GM12891 (cell line): ENCODE measurements at regions not wholly inside any gene's neighbourhood (a gene's known extent, or its start where the extent isn't known, plus 50 kb on each side); places are given as distances from the start of the nearest gene placed in this dataset.

Experiments used
- DNase-seq: peaks from one replicate; pipeline ENCODE4 v3.0.0; 2011; ENCODE audit warnings: low spot score; ENCODE audit not compliant: insufficient read length
- FAIRE-seq: peaks from 2 replicates; lab custom pipeline; 2011; peaks lifted over from hg19 to GRCh38; lab: Jason Lieb, UNC
- PAX5 ChIP-seq: IDR thresholded peaks from 2 replicates; pipeline ENCODE4 v1.6.1; 2011; ENCODE audit warnings: low read length, moderate library complexity, mild to moderate bottlenecking; ENCODE audit not compliant: insufficient read depth, severe bottlenecking
- POLR2A ChIP-seq: IDR thresholded peaks from 2 replicates; pipeline ENCODE4 v1.6.1; 2011; ENCODE audit warnings: low read depth, low read length, control low read depth
- POLR2AphosphoS5 ChIP-seq: IDR thresholded peaks from 2 replicates; pipeline ENCODE4 v1.6.1; 2011; ENCODE audit warnings: low read depth, low read length, control low read depth
- POU2F2 ChIP-seq: IDR thresholded peaks from 2 replicates; pipeline ENCODE4 v1.6.1; 2011; ENCODE audit warnings: low read depth, mild to moderate bottlenecking, control low read depth, low read length, moderate library complexity
- SPI1 ChIP-seq: IDR thresholded peaks from 2 replicates; pipeline ENCODE4 v1.6.1; 2011; ENCODE audit warnings: low read depth, low read length, control low read depth
- TAF1 ChIP-seq: IDR thresholded peaks from 2 replicates; pipeline ENCODE4 v1.6.1; 2011; ENCODE audit warnings: low read depth, low read length, control low read depth

DNA sequence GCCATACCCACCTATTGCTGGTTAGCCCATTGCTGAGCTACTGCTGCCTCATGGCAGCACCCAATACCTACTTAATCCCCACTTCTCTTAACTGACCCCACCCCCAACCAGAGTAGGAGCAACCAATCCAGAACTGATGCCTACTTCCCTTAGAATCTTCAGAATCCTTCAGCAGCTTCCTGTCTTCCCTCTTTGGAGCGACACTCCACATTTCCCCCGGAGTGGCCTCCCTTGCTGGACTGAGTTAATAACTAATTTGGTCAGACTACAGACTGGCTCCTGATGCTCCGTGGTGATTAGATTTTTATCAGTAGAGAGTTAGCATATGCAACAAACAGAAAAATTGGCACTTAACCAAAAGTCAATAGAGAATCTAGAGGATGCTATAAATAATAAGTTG lies 51.2 kb upstream of the UBR2 start:
- TF ChIP-seq POLR2AphosphoS5 (no peak), POLR2A (no peak), PAX5 (no peak), POU2F2 (no peak), TAF1 (no peak), SPI1 (no peak)
- DNase-seq = no peak
- FAIRE-seq = no peak

DNA sequence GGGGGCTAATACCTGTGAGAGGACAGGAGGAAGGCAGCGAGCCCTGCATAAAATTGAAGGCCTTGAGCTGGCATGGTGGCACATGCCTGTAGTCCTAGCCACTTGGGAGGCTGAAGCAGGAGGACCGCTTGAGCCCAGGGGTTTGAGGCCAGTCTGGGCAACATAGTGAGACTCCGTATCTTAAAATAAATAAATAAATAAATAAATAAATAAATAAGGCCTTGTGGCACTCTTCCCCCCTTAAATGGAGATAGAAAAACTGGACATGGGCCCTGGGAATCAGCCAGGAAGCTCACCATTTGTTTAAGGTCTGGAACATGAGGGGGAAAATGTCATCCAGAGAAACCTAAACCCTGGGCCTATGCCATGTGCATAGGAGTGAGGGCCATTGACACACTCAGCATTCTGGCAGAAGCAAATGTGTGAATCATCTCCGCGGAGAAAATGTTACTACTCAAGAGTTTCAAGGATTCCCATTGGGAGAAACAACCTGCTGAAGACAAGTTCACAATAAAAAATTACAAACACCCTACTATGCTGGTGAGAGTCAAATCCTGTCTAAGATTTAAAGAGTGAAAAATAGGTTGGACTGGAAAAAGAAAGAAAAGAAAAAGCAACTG lies 51.9 kb upstream of the UBR2 start:
- DNase-seq (no peak), FAIRE-seq (no peak)
- TF ChIP-seq POLR2A (no peak), POU2F2 (no peak), SPI1 (no peak), POLR2AphosphoS5 (no peak)

DNA sequence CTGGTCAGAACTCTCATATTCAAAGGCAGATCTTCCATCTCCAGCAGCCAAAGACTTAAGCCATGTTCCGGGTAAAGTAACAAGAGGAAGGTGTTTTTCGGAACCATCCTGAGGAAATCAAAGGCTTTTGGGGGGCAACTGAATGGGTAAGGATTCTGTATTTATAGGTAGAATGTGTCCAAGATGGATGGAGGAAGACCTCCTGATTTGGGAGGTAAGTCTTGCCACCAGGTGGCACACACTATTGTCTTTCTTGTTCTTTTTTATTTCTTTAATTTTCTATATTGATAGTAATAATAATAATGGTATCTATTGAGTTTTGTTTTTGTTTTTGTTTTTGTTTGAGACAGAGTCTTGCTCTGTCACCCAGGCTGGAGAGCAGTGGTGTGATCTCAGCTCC lies 53.0 kb upstream of the UBR2 start:
- DNase-seq (no peak), FAIRE-seq (no peak)
- no peak for TF ChIP-seq POLR2A
- no peak for TF ChIP-seq POLR2AphosphoS5
- no peak for TF ChIP-seq SPI1
- TF ChIP-seq PAX5 = no peak
- TF ChIP-seq TAF1 = no peak

DNA sequence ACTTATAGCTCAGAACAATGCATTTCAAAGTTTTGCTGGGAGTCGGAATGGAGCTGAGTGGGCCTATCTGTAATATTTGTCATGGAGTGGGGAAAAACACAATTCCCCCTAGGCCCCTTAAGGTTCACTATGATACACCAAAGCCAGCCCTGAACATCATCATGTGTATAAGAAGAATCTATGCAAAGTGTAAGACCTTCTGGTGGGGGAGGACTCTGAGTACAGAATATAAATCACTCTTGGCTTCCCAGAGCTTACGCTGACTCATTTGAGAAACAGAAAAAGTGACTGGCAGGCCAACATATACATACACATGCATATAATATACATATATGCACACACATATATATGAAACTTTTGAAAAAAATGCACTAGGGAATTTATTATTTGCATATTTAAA lies 54.1 kb upstream of the UBR2 start:
- DNase-seq (no peak), FAIRE-seq (peak; percentile 64)

DNA sequence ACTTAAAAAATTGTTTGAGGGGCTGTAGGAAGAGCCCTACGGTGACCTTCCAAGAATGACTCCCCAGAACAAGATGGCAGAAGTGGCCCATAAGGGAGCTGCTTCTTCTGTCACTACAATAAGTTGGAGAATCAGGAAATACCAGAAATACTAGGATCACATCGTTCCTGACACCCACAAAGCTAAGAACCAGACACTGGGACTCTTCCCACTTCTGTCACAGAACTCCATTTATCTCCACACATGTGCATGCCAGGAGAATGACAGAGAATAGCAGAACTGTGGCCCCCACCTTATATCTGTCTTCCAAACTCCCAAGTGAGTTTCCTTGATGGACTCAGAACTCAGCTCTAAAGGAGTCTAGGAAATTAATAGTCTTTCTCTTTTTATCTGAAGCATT lies 54.6 kb upstream of the UBR2 start:
- FAIRE-seq (no peak), DNase-seq (no peak)
- no peak for TF ChIP-seq POU2F2
- TF ChIP-seq TAF1 = no peak
- no peak for TF ChIP-seq POLR2A
- TF ChIP-seq PAX5 = no peak
- no peak for TF ChIP-seq SPI1
- TF ChIP-seq POLR2AphosphoS5 = no peak

More for the DNA sequence above, 54.1 kb upstream of the UBR2 start:
- TF ChIP-seq POLR2AphosphoS5 (no peak), POU2F2 (0 out of 2 replicates have a peak, but pooled peaks have one; percentile 35)

DNA sequence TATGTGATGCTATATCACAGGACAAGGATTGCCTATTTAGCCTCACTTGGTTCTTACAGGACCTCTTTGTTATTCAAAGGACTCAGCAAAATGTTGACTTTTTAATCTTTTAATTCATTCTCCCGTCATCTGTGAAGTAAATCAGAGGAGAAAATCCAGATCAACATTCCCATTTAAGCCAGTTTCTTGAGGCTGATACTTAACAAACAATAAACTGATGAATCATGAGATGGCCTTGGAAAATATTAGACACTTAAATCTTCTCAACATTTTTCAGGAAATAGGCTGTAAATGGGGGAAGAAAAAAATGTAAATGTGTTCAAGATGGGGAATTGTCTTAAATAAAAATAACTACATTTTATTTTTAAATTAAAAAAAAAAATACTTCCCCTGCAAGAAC lies 55.9 kb upstream of the UBR2 start:
- TF ChIP-seq POLR2A (no peak), POU2F2 (no peak), SPI1 (no peak)
- DNase-seq (no peak), FAIRE-seq (no peak)

DNA sequence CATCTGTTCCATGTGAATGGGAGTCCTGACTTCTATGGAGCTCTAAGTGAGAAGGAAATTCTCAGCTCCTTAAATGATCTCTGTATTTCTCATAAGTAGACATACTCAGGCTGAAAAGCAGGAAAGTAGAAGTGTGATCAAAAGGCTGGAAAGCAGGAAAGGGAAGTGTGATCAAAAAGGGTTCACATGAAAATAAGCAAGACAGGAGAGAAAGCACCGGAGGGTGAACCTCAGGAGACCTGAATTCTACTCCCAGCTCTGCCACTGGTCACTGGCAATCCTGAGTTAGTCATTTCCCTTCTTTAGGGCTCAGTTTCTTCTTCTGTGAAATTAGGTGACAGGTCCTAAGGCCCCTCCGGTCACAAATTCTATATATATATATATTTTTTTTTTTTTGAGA lies 55.5 kb upstream of the TRERF1 start:
- FAIRE-seq = no peak
- no peak for TF ChIP-seq POLR2AphosphoS5
- TF ChIP-seq SPI1 = peak; percentile 79
- peak; percentile 58 for TF ChIP-seq PAX5
- no peak for DNase-seq

DNA sequence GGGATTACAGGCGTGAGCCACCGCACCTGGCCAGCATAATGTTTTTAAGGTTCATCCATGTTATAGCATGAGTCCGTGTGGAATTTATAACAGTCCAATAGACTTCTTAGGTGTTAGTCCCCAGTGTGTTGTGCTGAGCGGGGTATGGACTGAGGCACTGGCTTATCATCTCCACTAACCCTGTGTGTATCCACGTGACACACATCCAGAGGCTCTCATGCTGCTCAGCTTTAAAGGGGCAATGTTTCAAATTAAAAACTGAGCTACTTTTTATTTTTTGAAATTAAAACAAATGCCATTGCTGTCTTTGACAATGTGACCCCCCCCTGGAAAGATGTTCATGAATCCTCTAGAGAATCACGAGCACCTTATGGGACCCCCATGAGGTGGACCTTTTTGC lies 54.3 kb upstream of the TRERF1 start:
- FAIRE-seq (no peak), DNase-seq (no peak)
- no peak for TF ChIP-seq POLR2A
- TF ChIP-seq TAF1 = no peak
- TF ChIP-seq POU2F2 = no peak
- TF ChIP-seq SPI1 = no peak
- TF ChIP-seq PAX5 = no peak
- no peak for TF ChIP-seq POLR2AphosphoS5

DNA sequence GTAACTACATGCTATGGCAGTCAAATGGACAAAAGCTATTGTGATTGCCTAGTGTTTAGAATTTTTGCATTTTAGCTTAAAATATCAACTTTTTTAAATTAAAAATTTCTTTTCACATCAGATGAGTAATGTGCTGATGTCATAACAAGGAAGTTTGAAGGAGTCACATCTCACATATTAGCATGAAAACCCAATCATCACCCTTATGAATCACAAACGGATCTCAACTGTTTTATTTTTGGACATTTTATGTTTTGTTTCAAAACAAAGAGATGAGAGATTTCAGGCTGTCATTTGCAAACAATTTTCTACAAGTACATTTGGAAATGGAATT lies 53.6 kb upstream of the TRERF1 start:
- FAIRE-seq (no peak), DNase-seq (no peak)
- TF ChIP-seq POLR2AphosphoS5 (no peak), TAF1 (no peak), POU2F2 (no peak), SPI1 (no peak), PAX5 (no peak), POLR2A (no peak)

DNA sequence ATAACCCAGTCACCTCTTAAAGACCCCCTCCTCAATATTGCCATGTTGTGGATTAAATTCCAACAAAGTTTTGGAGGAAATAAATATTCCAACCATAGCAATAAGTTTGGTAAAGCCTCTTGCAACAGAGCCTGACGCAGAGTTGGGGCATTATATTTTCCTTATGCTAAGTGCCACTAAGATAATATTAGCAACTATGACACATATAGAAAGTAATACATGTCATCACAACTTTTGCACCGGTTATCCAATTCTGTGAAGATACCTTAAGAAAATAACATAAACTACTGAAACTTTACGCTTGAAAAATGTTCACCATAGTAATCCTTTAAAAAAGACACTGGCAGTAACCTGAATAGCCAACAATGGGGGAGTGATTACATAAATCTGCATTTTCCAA lies 52.2 kb upstream of the TRERF1 start:
- FAIRE-seq (no peak), DNase-seq (no peak)
- TF ChIP-seq POLR2A (no peak), TAF1 (no peak), SPI1 (no peak), POLR2AphosphoS5 (no peak), PAX5 (no peak), POU2F2 (no peak)

DNA sequence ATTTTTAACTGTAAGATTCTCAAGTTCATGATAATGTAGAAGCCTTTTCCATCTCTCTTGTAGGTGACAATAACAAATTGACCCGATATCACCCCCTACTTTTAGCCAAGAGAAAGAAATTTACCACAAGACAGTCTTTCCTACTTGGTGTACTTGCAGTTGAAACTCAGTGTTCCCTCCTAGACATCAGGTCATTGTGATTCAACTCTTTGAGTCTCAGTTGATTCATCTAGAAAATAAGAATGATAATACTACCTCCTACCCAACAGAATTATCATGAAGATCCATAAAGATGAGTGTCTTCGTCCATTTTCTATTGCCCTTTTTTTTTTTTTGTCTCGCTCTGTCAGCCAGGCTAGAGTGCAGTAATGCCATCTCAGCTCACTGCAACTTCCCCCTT lies 51.3 kb upstream of the TRERF1 start:
- TF ChIP-seq SPI1 (no peak), POLR2AphosphoS5 (no peak), POU2F2 (no peak), TAF1 (no peak), PAX5 (no peak), POLR2A (no peak)
- DNase-seq = no peak
- FAIRE-seq = no peak
